Stimulated activated CD4-positive, alpha-beta T cell treated with anti-CD3 and anti-CD28 coated beads, TNF-alpha, amount 100 ng/mL, for 4 hours (primary cell): ENCODE measurements at regions not wholly inside any gene's neighbourhood (a gene's known extent, or its start where the extent isn't known, plus 50 kb on each side); places are given as distances from the start of the nearest gene placed in this dataset.
A peak's percentile ranks its signal among the peaks of the same experiment; 100 is the strongest.
"Not testable (repeated sequence)": the region's sequence is repeated elsewhere in the genome, so short reads cannot be mapped to it uniquely, and the experiment has no call there.

Experiments used
- DNase-seq, 3 experiments: peaks; one replicate each; pipeline ENCODE4 v3.0.0-alpha.2; 2020; ENCODE audit warnings: low read depth in 3 of 3

GRCh38 chr10:33008499-33009243 is 50.6 kb upstream of the ITGB1 start:
- DNase-seq = peak in 2 of 3 experiments; percentile 22 to 50

DNA sequence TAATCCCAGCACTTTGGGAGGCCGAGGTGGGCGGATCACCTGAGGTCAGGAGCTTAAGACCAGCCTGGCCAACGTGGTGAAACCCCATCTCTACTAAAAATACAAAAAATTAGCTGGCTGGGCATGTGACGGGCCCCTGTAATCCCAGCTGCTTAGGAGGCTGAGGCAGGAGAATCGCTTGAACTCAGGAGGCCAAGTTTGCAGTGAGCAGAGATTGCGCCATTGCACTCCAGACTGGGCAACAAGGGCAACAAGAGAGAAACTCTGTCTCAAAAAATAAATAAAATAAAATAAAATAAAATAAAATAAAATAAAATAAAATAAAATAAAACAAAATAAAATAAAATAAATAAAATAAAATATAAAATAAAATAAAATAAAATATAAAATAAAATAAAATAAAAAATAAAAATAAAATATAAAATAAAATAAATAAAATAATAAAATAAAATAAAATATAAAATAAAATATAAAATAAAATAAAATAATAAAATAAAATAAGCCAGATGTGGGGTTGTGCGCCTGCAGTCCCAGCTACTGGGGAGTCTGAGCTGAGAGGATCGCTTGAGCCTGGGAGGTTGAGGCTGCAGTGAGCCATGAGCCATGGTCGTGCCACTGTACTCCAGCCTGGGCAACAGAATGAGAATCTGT is 49.8 kb upstream of the ITGB1 start:
- DNase-seq = not testable (repeated sequence)
